Uterus (tissue), 2 donors: ENCODE measurements at regions not wholly inside any gene's neighbourhood (a gene's known extent, or its start where the extent isn't known, plus 50 kb on each side); places are given as distances from the start of the nearest gene placed in this dataset.

Source experiments
- POLR2A ChIP-seq, 2 donors: fragments of 450-650 bp; IDR thresholded peaks; one replicate each; pipeline ENCODE4 v1.6.1; 2016; ENCODE audit warnings: antibody characterized with exemption in 2 of 2, mild to moderate bottlenecking in 1 of 2, moderate library complexity in 1 of 2
- TF ChIP-seq, protein P1 (sequence below), 4 experiments: fragments of 200-600 bp in 2 of 4; fragments of 450-650 bp in 2 of 4; sonication (generic) in 2 of 4; IDR thresholded peaks; one replicate each; pipeline ENCODE4 v1.5.1; 2016 to 2019; ENCODE audit warnings: antibody characterized with exemption in 4 of 4, mild to moderate bottlenecking in 2 of 4, moderate library complexity in 1 of 4

DNA sequence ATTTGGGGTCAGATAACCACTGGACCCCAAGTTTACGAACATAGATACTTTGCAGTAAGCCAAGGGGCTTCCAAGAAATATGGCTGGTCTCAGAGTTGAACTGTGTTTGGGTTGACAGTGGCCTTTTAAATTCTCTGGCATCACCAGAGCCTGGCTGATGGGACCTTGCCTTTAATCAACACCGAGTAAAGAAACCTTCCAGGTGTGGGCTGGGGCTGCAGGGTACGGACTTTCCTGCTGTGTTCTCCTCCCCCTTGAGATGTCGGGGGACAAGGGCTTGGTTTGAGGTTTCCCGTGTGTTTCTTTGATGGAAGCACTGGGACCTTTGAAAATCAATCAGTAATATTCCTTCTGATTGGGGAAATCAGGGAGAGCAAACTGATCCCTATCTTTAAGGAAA lies 140.1 kb downstream of the MTX3 start:
- TF ChIP-seq, protein P1, sequence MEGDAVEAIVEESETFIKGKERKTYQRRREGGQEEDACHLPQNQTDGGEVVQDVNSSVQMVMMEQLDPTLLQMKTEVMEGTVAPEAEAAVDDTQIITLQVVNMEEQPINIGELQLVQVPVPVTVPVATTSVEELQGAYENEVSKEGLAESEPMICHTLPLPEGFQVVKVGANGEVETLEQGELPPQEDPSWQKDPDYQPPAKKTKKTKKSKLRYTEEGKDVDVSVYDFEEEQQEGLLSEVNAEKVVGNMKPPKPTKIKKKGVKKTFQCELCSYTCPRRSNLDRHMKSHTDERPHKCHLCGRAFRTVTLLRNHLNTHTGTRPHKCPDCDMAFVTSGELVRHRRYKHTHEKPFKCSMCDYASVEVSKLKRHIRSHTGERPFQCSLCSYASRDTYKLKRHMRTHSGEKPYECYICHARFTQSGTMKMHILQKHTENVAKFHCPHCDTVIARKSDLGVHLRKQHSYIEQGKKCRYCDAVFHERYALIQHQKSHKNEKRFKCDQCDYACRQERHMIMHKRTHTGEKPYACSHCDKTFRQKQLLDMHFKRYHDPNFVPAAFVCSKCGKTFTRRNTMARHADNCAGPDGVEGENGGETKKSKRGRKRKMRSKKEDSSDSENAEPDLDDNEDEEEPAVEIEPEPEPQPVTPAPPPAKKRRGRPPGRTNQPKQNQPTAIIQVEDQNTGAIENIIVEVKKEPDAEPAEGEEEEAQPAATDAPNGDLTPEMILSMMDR (IDR thresholded peaks at IDR 0.05) = no peak
- TF ChIP-seq POLR2A (IDR thresholded peaks at IDR 0.05) = no peak
